DMS53 (cell line): ENCODE measurements at regions not wholly inside any gene's neighbourhood (a gene's known extent, or its start where the extent isn't known, plus 50 kb on each side); places are given as distances from the start of the nearest gene placed in this dataset.

Experiments
- DNase-seq: peaks from one replicate; lab custom pipeline; 2025; lab: John Stamatoyannopoulos, UW

DNA sequence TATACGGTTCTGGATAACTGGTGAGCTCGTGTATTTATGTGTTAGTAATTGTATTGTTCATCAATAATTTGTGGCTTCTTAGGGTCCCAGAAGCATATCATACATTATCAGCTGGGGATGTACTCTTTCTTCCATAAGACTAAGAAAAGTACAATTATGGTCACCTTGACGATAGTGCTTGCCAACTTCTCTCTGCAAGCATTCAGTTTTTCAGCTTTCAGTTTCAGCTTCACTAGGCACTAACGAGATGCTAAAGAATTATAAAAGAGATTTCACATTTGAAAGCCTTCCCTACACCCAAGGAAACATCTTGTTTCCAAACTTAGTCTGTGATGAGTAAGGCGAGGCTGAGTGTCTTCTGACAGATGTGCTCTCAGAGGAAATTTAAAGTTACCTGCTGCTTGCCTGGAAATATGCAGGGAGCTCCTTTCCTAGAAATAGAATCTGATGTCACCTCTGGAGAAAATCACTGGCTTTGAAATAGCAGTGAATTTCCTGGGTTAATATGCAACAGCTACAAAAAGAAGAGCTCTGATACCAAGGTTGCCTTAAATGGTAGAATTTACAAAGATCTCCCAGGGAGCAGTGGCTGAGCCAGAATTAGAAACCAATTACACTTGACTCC is 1419.9 kb upstream of the TMEM132C start:
- no peak for DNase-seq

- DNase-seq, result no peak
These were observed 1411.2 kb upstream of the TMEM132C start for GRCh38 chr12:126855768-126856167.

- peak; percentile 10 for DNase-seq
These were observed 1410.0 kb upstream of the TMEM132C start for GRCh38 chr12:126856958-126857357.

GRCh38 chr12:126858560-126858959 is 1408.4 kb upstream of the TMEM132C start:
- DNase-seq, result no peak

DNA sequence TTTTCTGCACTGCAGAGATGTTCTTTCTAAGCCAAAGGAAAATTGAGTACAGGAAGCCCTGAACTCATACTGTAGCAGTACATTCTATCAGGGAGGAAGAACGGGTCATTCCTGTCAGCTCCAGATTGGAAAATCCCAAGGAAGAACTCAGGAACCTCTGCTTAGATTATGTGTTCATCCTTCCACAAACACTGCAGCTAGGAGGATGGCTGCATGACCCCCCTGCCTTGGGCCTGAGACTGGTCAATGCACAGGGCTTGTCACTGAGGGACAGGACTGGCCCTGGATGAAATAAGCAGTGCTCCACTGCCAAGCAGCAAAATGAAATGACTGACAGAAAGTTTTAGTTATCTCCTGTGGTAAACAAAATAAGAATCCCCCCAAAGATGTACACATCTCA is 1406.8 kb upstream of the TMEM132C start:
- no peak for DNase-seq

- no peak for DNase-seq
These were observed 1404.5 kb upstream of the TMEM132C start for GRCh38 chr12:126862500-126862899.

DNA sequence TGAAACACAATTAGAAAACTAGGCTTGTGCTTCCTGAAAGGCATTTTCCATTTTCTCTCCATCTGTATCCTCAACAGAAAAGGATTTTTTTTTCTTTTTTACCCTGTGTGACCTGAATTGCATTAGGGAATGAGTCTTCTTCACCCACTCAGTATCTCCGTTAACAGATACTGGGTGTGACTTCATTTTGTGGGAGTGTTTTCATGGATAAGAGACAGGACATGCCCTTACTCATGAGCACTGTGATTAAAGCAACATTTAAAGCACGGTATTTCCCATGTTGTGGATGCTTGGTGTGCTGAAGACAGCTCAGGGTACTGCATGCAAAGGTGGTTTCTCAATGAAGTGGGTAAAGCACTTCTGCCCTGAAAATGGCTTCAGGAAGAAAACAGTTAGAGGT is 1397.3 kb upstream of the TMEM132C start:
- DNase-seq, result no peak

DNA sequence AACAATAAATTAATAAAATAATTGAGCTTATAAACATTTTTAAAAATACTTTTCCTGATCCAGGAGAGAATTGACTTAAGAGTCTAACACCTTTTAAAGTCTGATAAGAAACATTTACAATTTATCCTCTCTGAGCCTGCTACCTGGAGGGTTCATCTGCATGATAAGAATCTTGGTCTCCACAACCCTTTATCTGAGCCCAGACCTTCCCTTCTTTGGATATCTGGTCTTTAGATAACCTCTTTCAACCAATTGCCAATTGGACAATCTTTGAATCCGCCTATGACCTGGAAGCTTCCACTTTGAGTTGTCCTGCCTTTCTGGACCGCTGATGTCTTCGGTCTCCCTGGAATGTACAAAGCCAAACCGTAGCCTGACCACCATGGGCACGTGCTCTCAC is 1393.3 kb upstream of the TMEM132C start:
- DNase-seq, result no peak

DNA sequence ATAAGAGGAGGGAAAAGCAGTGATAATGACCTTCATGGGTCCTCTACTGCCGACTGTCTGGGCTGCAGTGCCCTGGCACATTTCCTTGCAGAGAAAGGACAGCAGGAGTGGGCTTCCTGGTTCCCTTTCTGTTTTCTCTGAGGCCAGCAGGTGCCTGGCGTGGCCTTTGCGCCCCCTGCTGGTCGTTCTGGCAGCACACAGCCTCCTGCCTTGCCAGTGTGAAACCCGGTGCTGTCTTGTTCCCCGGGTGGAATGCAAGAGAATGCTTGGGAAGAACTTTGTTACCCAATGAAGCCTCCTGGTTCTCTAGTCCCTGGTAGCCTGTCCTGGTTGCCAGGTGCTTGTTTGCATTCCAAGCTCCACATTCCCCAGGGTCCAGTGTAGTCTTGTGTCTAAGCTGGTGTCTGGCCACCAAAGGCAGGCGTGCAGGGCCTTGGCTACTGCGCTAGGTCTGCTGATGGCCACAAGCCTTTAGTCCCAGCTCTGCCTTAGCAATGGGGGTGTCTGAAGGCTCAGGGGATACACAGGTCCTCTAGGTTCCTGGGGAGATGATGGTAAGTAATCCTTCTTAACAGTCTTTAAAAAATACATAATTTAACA is 1392.4 kb upstream of the TMEM132C start:
- peak; percentile 67 for DNase-seq

GRCh38 chr12:126879842-126880241 is 1387.1 kb upstream of the TMEM132C start:
- no peak for DNase-seq

GRCh38 chr12:126883697-126884096 is 1383.3 kb upstream of the TMEM132C start:
- no peak for DNase-seq

DNA sequence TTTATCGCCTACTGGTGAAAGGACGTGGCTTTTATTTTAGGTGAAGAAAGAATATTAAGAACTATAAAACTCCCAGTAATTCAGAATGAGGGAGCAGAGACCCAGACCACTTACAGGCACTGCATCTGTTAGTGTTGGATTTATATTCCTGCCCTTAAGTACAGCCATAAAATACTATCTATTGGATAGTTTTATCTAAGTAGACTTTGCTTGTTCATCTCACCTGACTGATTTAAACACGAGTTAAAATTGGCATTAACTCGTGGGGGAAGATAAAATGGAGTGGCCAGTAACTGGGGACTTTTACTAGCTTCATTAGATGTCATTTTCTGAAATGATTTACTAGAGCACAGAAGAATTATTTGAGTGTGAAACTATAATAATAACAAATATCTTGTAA is 1377.5 kb upstream of the TMEM132C start:
- no peak for DNase-seq

DNA sequence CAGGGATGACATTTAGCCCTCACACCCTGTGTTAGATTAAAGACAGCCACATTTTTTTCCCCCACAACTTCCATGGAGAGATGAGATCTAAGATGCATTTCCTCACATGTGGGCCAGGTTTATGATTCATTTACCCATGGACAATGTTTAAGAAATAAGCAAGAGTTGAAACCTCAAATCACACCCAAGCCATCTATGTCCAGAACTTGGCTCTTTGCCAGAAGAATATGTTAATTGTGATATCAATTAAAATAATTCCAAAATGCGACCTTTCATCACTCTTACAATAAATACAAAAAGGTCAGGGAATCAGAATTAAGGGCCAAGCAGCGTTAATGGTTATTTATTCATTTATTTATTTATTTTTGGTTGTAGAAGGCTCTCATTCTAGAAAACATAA is 1376.9 kb upstream of the TMEM132C start:
- no peak for DNase-seq

GRCh38 chr12:126891789-126892188 is 1375.2 kb upstream of the TMEM132C start:
- peak; percentile 13 for DNase-seq

DNA sequence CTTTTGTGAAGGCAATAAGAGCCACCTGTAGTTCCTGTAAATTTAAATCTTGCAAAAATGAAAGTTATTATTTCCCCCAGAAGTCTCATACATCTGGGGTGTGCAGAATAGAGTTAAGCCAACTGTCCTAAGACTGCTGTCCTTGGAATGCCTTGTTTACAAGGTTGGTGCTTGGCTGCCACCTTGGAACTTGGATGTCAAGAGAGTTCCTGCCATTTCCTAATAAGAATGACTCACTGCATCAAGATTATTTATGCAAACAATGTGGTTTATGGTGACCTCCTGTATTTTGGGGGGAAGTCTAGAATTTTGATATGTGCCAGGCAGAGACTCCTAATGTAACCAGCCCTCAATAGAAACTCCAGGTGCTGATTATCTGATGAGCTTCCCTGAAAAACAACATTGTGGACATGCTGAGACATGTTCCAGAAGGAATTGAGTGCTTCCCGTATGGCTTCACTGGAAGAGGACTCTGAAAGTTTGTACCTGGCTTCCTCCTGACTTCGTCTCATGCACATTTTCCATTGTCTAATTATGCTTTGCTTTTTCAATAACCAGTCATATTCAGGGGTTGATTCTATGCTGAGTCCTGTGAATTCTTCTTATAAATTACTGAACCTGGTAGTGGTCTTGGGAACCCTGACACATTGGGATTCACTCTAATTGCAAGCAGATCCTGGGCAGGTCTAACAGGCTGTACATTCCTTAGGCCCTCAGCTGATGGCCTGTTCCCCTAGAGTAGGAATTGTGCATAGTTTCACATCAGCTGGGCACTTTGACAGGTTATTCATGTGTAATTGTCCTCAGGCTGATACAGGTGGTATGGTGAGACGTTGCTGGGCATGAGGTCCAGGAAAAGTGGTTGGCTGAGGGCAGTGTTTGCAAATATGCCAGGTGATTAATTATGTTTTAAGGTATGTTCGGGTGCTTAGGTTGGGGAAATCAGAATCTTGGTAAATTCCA is 1370.7 kb upstream of the TMEM132C start:
- no peak for DNase-seq

- no peak for DNase-seq
These were observed 1369.9 kb upstream of the TMEM132C start for GRCh38 chr12:126897102-126897501.

- no peak for DNase-seq
These were observed 1369.2 kb upstream of the TMEM132C start for GRCh38 chr12:126897778-126898177.

- no peak for DNase-seq
These were observed 1368.4 kb upstream of the TMEM132C start for GRCh38 chr12:126898562-126898961.

DNA sequence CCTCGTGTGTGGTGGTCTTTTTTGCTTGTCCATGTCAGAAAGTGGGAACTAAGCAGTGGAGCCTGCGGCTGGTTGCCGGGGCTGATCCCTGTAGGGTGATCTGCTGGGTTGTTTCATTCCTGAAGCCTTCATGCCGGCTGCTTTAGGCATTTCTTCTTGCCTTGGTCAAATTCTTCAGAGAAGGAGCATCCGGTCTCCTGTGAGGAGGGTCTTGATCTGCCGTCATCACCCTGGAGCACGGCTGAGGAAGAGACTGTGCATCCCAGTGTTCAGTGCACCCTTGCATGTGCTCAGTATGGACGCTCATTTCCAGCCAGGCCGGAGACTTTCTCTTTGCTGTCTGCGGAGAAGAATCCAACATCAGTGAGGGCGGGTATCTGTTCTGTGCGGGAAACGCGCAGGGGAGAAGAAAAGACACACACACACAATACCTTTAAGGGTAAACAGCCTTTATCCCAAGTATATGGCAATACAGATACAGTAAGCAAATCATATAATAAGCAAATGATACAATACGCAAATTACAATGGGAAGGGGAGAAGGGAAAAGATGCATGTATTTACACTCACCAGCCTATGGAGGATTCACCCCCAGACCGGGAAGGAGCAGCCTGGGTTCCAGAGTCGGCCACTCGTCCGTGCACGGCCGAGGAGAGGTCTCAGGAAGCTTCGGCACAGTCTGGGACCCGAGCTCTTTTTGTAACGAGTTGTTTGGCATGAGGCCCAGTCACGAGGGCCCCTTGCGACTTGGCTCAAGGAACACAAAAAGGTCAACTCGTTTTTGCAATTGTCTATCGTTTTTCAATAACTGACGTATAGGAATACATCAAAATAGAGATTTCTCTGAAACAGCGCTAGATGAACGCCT is 1366.8 kb upstream of the TMEM132C start:
- peak; percentile 23 for DNase-seq

- no peak for DNase-seq
These were observed 1363.7 kb upstream of the TMEM132C start for GRCh38 chr12:126903027-126903876.

- DNase-seq, result no peak
These were observed 1361.2 kb upstream of the TMEM132C start for GRCh38 chr12:126905752-126906151.
